ENCODE measurements at regions not wholly inside any gene's neighbourhood (a gene's known extent, or its start where the extent isn't known, plus 50 kb on each side); places are given as distances from the start of the nearest gene placed in this dataset.

- Histone ChIP-seq H3K9me3 (no peaks in the 10 kb centered on the region), H3K36me3 (no peaks in the 10 kb centered on the region), H3K4me1 (ENCODE audit: control insufficient read depth in 1 of 2, insufficient read depth in 1 of 2, low read depth in 1 of 2, low read length in 1 of 2) (no peaks in the 10 kb centered on the region), H3K4me3 (ENCODE audit: low read depth in 1 of 2, low read length in 1 of 2) (no peak overlapping the region), H3K27me3 (no peaks in the 10 kb centered on the region), H3K27ac (no peak overlapping the region)
- TF ChIP-seq CTCF (IDR thresholded peaks at IDR 0.05): no peak
Measured at GRCh38 chr13:71242201-71242600, 624.8 kb downstream of the DACH1 start.

- H3K9me3 ChIP-seq: no peaks in the 10 kb centered on the region
- H3K4me3 ChIP-seq (ENCODE audit: low read depth in 1 of 2, low read length in 1 of 2): no peak overlapping the region
- H3K27ac ChIP-seq: no peak overlapping the region
- H3K4me1 ChIP-seq (ENCODE audit: control insufficient read depth in 1 of 2, insufficient read depth in 1 of 2, low read depth in 1 of 2, low read length in 1 of 2): no peaks in the 10 kb centered on the region
- TF ChIP-seq CTCF (IDR thresholded peaks at IDR 0.05): no peak
- H3K27me3 ChIP-seq: no peaks in the 10 kb centered on the region
- no peaks in the 10 kb centered on the region for H3K36me3 ChIP-seq
Measured at GRCh38 chr13:71240911-71241310, 626.1 kb downstream of the DACH1 start.

- Histone ChIP-seq H3K36me3 (no peaks in the 10 kb centered on the region), H3K27me3 (no peaks in the 10 kb centered on the region), H3K4me3 (ENCODE audit: low read depth in 1 of 2, low read length in 1 of 2) (no peak overlapping the region), H3K27ac (no peak overlapping the region), H3K9me3 (no peaks in the 10 kb centered on the region), H3K4me1 (ENCODE audit: control insufficient read depth in 1 of 2, insufficient read depth in 1 of 2, low read depth in 1 of 2, low read length in 1 of 2) (no peaks in the 10 kb centered on the region)
- no peak for TF ChIP-seq CTCF (IDR thresholded peaks at IDR 0.05)
Measured at GRCh38 chr13:71237332-71237731, 629.7 kb downstream of the DACH1 start.

GRCh38 chr13:71219698-71220415, 647.1 kb downstream of the DACH1 start:
- Histone ChIP-seq H3K27ac (no peak overlapping the region), H3K27me3 (no peaks in the 10 kb centered on the region), H3K4me3 (ENCODE audit: low read depth in 1 of 2, low read length in 1 of 2) (no peak overlapping the region), H3K9me3 (no peaks in the 10 kb centered on the region), H3K4me1 (ENCODE audit: control insufficient read depth in 1 of 2, insufficient read depth in 1 of 2, low read depth in 1 of 2, low read length in 1 of 2) (no peaks in the 10 kb centered on the region), H3K36me3 (no peaks in the 10 kb centered on the region)
- no peak for TF ChIP-seq CTCF (IDR thresholded peaks at IDR 0.05)

GRCh38 chr13:71218960-71219359, 648.0 kb downstream of the DACH1 start:
- Histone ChIP-seq H3K27me3 (no peaks in the 10 kb centered on the region), H3K4me1 (ENCODE audit: control insufficient read depth in 1 of 2, insufficient read depth in 1 of 2, low read depth in 1 of 2, low read length in 1 of 2) (no peaks in the 10 kb centered on the region), H3K36me3 (no peaks in the 10 kb centered on the region), H3K27ac (no peak overlapping the region), H3K4me3 (ENCODE audit: low read depth in 1 of 2, low read length in 1 of 2) (no peak overlapping the region), H3K9me3 (no peaks in the 10 kb centered on the region)
- no peak for TF ChIP-seq CTCF (IDR thresholded peaks at IDR 0.05)
